Tibial artery (tissue), 4 donors: ENCODE measurements at regions not wholly inside any gene's neighbourhood (a gene's known extent, or its start where the extent isn't known, plus 50 kb on each side); places are given as distances from the start of the nearest gene placed in this dataset.

Experiments used
- DNase-seq, 2 donors: peaks; one replicate each; pipeline ENCODE4 v3.0.0-alpha.2; 2019
- H3K27ac ChIP-seq, 2 donors: fragments of 200-600 bp; sonication (generic) in 1 of 2; 1 replicate in 1 of 2; 2 replicates in 1 of 2; pipeline ENCODE4 v1.5.1; 2018 to 2019; ENCODE audit warnings: mild to moderate bottlenecking in 1 of 2
- H3K27me3 ChIP-seq, 2 donors: fragments of 200-600 bp; sonication (generic) in 1 of 2; one replicate each; pipeline versions ENCODE4 v1.5.1 to v1.6.0; 2016 to 2019
- H3K36me3 ChIP-seq, 3 donors: fragments of 200-600 bp; sonication (generic) in 2 of 3; one replicate each; pipeline ENCODE4 v1.5.1; 2016 to 2019; ENCODE audit warnings: mild to moderate bottlenecking in 2 of 3
- H3K4me1 ChIP-seq, 4 donors: fragments of 200-600 bp; sonication (generic) in 2 of 4; 1 replicate in 3 of 4; 2 replicates in 1 of 4; pipeline ENCODE4 v1.5.1; 2016 to 2019
- H3K4me3 ChIP-seq, 2 donors: fragments of 200-600 bp; sonication (generic) in 1 of 2; 1 replicate in 1 of 2; 2 replicates in 1 of 2; pipeline ENCODE4 v1.5.1; 2018 to 2019; ENCODE audit warnings: mild to moderate bottlenecking in 2 of 2
- H3K9me3 ChIP-seq, 3 donors: fragments of 200-600 bp; sonication (generic) in 1 of 3; one replicate each; pipeline ENCODE4 v1.5.1; 2016 to 2019
- intact Hi-C: fragments of 100-400 bp; cut with DNase I; formaldehyde crosslinking; loops from one replicate; pipeline ENCODE4 v1.15.0; 2023; ENCODE audit warnings: low total_unique reads
- TF ChIP-seq, protein P1 (sequence below), 2 experiments: fragments of 200-600 bp in 1 of 2; fragments of 450-650 bp in 1 of 2; IDR thresholded peaks; one replicate each; pipeline ENCODE4 v1.5.1; 2017 to 2019; ENCODE audit warnings: antibody characterized with exemption in 2 of 2, mild to moderate bottlenecking in 1 of 2, moderate library complexity in 1 of 2

DNA sequence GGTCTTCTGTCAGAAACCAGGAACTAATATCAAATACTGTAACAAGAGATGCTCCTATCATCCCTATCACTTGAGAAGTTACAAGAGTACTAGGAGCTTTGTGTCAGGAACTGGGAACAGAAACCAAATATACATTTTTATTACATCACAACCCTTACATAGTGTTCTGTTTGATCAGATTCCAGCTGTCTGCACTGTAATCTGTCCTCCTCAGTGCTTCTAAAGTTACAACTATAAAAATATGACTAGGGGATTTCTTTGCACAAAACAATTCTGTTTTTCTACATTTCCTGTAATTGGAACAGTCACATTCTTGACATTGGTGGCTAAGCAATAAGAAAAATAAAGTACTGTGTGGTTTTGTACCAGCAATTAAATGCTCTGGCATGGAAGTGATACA, 686.0 kb downstream of the PDHA2 start:
- no peaks in the 10 kb centered on the region for H3K27me3 ChIP-seq
- TF ChIP-seq, protein P1, sequence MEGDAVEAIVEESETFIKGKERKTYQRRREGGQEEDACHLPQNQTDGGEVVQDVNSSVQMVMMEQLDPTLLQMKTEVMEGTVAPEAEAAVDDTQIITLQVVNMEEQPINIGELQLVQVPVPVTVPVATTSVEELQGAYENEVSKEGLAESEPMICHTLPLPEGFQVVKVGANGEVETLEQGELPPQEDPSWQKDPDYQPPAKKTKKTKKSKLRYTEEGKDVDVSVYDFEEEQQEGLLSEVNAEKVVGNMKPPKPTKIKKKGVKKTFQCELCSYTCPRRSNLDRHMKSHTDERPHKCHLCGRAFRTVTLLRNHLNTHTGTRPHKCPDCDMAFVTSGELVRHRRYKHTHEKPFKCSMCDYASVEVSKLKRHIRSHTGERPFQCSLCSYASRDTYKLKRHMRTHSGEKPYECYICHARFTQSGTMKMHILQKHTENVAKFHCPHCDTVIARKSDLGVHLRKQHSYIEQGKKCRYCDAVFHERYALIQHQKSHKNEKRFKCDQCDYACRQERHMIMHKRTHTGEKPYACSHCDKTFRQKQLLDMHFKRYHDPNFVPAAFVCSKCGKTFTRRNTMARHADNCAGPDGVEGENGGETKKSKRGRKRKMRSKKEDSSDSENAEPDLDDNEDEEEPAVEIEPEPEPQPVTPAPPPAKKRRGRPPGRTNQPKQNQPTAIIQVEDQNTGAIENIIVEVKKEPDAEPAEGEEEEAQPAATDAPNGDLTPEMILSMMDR (IDR thresholded peaks at IDR 0.05) = no peak
- DNase-seq = no peak
- no peaks in the 10 kb centered on the region for H3K4me1 ChIP-seq
- H3K9me3 ChIP-seq = no peaks in the 10 kb centered on the region
- no peaks in the 10 kb centered on the region for H3K36me3 ChIP-seq
- intact Hi-C loops = no loop called here
- no peak overlapping the region for H3K27ac ChIP-seq
- H3K4me3 ChIP-seq = no peak overlapping the region

DNA sequence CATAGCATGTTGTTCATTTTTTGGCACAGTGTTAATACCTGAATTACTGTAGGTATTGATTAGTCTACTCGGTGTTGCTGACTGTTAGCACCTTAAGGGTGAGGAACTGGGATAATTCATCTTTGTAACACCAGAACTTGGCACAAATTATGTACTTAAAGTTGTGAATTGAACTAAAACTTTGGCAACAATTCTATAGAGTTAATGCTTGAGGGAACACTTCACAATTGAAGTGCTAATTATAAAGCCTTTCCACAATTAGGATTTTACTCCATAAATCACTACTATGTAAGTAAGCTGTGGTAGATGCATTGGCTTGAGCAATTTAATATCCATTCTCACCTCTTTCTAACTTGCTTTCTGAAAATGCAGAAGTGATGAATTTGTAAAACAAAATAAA, 686.7 kb downstream of the PDHA2 start:
- H3K4me1 ChIP-seq = no peaks in the 10 kb centered on the region
- H3K27ac ChIP-seq = no peak overlapping the region
- H3K9me3 ChIP-seq = no peaks in the 10 kb centered on the region
- DNase-seq = no peak
- TF ChIP-seq, protein P1 (IDR thresholded peaks at IDR 0.05) = no peak
- no peak overlapping the region for H3K4me3 ChIP-seq
- H3K36me3 ChIP-seq = no peaks in the 10 kb centered on the region
- intact Hi-C loops = no loop called here
- H3K27me3 ChIP-seq = no peaks in the 10 kb centered on the region

DNA sequence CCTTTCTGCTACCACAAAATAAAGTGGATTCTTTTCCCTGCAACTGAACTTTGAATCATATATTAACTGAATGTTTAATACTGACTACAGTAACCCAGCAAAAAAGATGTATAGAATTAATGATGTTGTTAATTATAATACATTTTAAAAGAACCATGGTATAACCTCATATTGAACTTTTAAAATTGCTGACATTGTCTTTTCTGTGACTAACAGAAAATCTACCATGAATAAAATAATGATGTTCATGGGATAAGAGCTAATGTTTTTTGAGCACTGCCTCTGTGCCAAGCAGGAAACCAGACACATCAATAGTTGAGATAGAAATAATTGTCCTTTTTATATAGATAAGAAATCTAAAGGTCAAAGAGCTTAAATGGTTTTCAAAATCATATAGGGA, 691.9 kb downstream of the PDHA2 start:
- DNase-seq = no peak

DNA sequence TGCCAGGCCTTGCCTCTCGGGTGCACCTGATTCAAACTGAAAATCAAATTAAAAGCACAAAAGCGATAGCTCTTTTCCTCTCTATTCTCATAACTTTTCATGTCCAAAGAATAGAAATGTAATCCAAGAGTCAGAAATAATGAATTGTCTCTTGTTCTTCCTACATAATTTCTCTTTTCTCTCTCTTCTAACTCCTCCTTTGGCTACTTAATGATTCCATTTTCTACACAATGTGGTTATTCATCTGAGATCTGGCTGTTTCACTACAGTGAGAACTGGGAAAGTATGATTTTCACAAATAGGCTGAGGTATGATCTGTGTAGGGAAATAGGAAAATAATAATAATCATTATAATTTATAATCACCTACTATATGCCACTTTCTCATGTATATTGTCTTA, 703.5 kb downstream of the PDHA2 start:
- DNase-seq = no peak

More for the DNA sequence above, 691.9 kb downstream of the PDHA2 start:
- no peak overlapping the region for H3K27ac ChIP-seq
- no peaks in the 10 kb centered on the region for H3K4me1 ChIP-seq
- H3K36me3 ChIP-seq = no peaks in the 10 kb centered on the region
- no peaks in the 10 kb centered on the region for H3K9me3 ChIP-seq
- no peak overlapping the region for H3K4me3 ChIP-seq
- intact Hi-C loops = no loop called here
- no peaks in the 10 kb centered on the region for H3K27me3 ChIP-seq
- TF ChIP-seq, protein P1 (IDR thresholded peaks at IDR 0.05) = no peak

DNA sequence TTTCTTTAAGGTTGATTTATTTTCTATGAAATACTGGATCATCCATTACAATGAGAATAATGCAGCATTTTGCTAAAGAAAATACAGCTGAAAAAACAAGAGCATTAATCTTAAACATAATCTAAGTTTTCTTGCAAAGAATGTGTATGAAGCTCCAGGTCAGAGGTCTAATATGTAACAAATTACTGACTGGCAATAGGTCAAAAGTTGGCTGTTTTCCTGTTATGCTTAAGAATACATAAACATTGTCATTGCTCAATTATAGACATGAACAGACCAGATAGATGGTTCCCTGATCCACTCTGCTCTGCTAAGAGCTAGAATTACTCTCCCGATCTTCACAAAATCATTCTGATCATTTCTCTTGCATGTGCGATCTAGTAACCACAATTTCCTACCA, 718.6 kb downstream of the PDHA2 start:
- Histone ChIP-seq H3K36me3 (no peaks in the 10 kb centered on the region), H3K4me3 (no peak overlapping the region), H3K9me3 (no peaks in the 10 kb centered on the region), H3K4me1 (no peaks in the 10 kb centered on the region), H3K27me3 (no peaks in the 10 kb centered on the region), H3K27ac (no peak overlapping the region)
- intact Hi-C loops = no loop called here
- TF ChIP-seq, protein P1 (IDR thresholded peaks at IDR 0.05) = no peak
- DNase-seq = no peak

More for the DNA sequence above, 703.5 kb downstream of the PDHA2 start:
- Histone ChIP-seq H3K4me3 (no peak overlapping the region), H3K4me1 (no peaks in the 10 kb centered on the region), H3K36me3 (no peaks in the 10 kb centered on the region), H3K27me3 (no peaks in the 10 kb centered on the region), H3K27ac (no peak overlapping the region), H3K9me3 (no peaks in the 10 kb centered on the region)
- TF ChIP-seq, protein P1 (IDR thresholded peaks at IDR 0.05) = no peak
- intact Hi-C loops = no loop called here

DNA sequence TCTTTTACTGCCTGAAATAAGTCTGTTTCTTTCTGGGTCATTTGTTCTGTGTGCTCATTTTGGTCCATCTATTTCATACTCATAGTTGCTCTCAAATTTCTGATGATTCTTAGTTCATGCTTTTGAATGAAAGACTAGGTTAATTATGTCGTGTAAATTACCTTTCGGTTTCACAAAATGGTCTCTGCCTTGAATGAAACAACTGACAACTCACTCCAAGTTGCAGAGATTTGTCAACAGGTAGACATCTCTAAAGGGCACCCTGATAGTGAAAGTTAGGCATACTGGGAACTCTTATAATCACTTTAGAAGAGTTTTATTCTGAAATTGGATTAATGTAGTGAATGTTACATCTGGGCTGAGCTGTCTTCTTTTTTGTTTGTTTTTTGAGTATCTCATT, 726.9 kb downstream of the PDHA2 start:
- TF ChIP-seq, protein P1 (IDR thresholded peaks at IDR 0.05) = no peak
- Histone ChIP-seq H3K27me3 (no peaks in the 10 kb centered on the region), H3K36me3 (no peaks in the 10 kb centered on the region), H3K27ac (no peak overlapping the region), H3K4me3 (no peak overlapping the region), H3K4me1 (no peaks in the 10 kb centered on the region), H3K9me3 (no peaks in the 10 kb centered on the region)
- intact Hi-C loops = no loop called here
- DNase-seq = no peak
